ENCODE measurements at regions not wholly inside any gene's neighbourhood (a gene's known extent, or its start where the extent isn't known, plus 50 kb on each side); places are given as distances from the start of the nearest gene placed in this dataset.
"Not testable (repeated sequence)": the region's sequence is repeated elsewhere in the genome, so short reads cannot be mapped to it uniquely, and the experiment has no call there.

DNA sequence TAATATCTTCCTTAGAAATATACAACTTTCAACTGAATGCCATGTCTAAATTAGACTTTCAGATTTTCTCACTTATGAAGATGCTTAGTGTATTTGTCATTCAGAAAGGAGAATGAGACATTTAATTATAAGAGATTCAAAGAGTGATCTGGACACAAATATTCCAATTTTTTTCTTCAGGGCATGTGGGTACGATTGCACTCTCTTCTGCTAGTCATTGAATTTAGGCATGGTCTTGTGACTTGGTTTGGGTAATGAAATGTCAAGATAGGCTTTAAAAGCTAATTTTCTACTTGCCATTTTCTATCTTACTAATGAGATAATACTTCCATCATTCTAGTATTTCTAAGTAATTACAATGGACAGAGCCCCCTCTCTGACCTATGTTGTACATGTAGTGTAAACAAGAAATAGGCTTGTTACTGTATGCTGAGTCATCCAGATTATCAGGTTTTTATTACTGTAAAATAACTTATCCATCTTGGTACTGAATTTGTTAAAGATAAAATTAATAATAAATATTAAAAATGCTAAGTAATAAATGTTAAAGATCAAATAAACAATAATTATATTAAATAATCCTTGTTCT is 770.8 kb upstream of the BCHE start:
- H3K9me3 ChIP-seq = no peaks in the 10 kb centered on the region
- 77 to 91% methylated on average over 1 of the region's 1 CpG for WGBS, 2 donors (ENCODE audit: low coverage in 1 of 2)
- TF ChIP-seq POLR2A (IDR thresholded peaks at IDR 0.05) (no peak), EP300 (IDR thresholded peaks at IDR 0.05) (no peak)

DNA sequence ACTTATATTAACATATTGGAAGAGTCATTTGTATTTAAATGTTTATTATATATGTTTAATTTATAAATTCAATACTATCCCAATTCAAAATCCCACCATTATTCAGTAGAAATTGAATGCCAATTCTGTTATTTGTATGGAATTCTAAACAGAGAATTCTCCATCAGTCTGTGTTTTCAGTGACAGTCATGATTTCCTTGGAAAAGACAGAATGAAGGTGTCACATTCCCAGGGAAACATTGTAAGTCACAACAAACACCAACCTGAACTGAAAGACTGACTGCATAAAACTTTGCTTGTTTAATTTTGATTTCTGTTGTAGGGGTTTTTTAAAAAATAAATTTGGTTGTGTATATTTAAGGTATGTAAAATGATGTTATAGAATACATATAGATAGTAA is 769.8 kb upstream of the BCHE start:
- H3K4me1 ChIP-seq = no peaks in the 10 kb centered on the region
- no peak for ATAC-seq
- no peaks in the 10 kb centered on the region for H3K9me3 ChIP-seq
- TF ChIP-seq, protein P1, sequence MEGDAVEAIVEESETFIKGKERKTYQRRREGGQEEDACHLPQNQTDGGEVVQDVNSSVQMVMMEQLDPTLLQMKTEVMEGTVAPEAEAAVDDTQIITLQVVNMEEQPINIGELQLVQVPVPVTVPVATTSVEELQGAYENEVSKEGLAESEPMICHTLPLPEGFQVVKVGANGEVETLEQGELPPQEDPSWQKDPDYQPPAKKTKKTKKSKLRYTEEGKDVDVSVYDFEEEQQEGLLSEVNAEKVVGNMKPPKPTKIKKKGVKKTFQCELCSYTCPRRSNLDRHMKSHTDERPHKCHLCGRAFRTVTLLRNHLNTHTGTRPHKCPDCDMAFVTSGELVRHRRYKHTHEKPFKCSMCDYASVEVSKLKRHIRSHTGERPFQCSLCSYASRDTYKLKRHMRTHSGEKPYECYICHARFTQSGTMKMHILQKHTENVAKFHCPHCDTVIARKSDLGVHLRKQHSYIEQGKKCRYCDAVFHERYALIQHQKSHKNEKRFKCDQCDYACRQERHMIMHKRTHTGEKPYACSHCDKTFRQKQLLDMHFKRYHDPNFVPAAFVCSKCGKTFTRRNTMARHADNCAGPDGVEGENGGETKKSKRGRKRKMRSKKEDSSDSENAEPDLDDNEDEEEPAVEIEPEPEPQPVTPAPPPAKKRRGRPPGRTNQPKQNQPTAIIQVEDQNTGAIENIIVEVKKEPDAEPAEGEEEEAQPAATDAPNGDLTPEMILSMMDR (IDR thresholded peaks at IDR 0.05) = no peak
- TF ChIP-seq POLR2A (IDR thresholded peaks at IDR 0.05) (no peak), POLR2AphosphoS5 (IDR thresholded peaks at IDR 0.05) (no peak), EP300 (IDR thresholded peaks at IDR 0.05) (no peak)
- no peak overlapping the region for H3K4me3 ChIP-seq
- no peak overlapping the region for H3K27ac ChIP-seq
- no peaks in the 10 kb centered on the region for H3K27me3 ChIP-seq
- no peaks in the 10 kb centered on the region for H3K36me3 ChIP-seq

More for the DNA sequence above, 770.8 kb upstream of the BCHE start:
- H3K4me1 ChIP-seq = no peaks in the 10 kb centered on the region
- H3K4me3 ChIP-seq = no peak overlapping the region
- H3K27ac ChIP-seq = no peak overlapping the region
- ATAC-seq = no peak
- no peaks in the 10 kb centered on the region for H3K27me3 ChIP-seq
- no peaks in the 10 kb centered on the region for H3K36me3 ChIP-seq

DNA sequence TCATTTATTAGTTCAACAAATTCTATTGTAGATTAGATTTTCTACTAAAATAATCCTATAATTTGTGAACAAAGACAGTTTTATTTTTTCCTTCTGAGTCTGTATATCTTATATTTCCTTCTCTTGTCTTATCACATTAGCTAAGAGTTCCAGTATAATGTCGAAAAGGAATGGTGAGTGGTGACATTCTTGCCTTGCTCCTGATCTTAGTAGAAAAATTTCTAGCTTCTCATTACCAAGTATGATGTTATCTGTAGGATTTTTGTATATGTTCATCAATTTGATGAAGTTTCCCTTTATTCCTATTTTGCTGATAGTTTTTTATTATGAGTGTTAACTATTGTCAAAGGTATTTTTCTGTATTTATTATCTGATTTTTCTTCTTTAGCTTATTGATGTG is 756.6 kb upstream of the BCHE start:
- 100% methylated on average over 1 of the region's 1 CpG for WGBS, 2 donors (ENCODE audit: low coverage in 1 of 2)
- Histone ChIP-seq H3K36me3 (no peaks in the 10 kb centered on the region), H3K27ac (no peak overlapping the region), H3K4me3 (no peak overlapping the region), H3K27me3 (no peaks in the 10 kb centered on the region), H3K4me1 (no peaks in the 10 kb centered on the region), H3K9me3 (no peaks in the 10 kb centered on the region)
- no peak for ATAC-seq
- TF ChIP-seq, protein P1 (IDR thresholded peaks at IDR 0.05) = no peak
- TF ChIP-seq POLR2AphosphoS5 (IDR thresholded peaks at IDR 0.05) = no peak
- TF ChIP-seq EP300 (IDR thresholded peaks at IDR 0.05) = no peak
- TF ChIP-seq POLR2A (IDR thresholded peaks at IDR 0.05) = no peak

DNA sequence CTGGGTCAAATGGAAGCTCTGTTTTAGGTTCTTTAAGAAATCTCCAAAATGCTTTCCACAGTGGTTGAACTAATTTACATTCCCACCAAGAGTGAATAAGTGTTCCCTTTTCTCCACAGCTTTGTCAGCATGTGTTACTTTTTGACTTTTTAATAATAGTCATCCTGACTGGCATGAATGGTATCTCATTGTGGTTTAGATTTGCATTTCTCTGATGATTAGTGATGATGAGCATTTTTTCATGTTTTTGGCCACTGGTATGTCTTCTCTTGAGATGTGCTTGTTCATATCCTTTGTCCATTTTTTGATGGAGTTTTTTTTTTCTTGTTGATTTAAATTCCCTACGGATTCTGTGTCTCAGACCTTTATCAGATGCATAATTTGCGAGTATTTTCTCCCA is 745.0 kb upstream of the BCHE start:
- Histone ChIP-seq H3K4me1 (no peaks in the 10 kb centered on the region), H3K27me3 (no peaks in the 10 kb centered on the region), H3K9me3 (no peaks in the 10 kb centered on the region), H3K4me3 (no peak overlapping the region), H3K36me3 (no peaks in the 10 kb centered on the region), H3K27ac (no peak overlapping the region)
- WGBS, 2 donors (ENCODE audit: low coverage in 1 of 2) = 89 to 91% methylated on average over 2 of the region's 2 CpGs
- TF ChIP-seq POLR2A (IDR thresholded peaks at IDR 0.05) (no peak), EP300 (IDR thresholded peaks at IDR 0.05) (no peak), POLR2AphosphoS5 (IDR thresholded peaks at IDR 0.05) (no peak)
- TF ChIP-seq, protein P1 (IDR thresholded peaks at IDR 0.05) = no peak
- no peak for ATAC-seq

DNA sequence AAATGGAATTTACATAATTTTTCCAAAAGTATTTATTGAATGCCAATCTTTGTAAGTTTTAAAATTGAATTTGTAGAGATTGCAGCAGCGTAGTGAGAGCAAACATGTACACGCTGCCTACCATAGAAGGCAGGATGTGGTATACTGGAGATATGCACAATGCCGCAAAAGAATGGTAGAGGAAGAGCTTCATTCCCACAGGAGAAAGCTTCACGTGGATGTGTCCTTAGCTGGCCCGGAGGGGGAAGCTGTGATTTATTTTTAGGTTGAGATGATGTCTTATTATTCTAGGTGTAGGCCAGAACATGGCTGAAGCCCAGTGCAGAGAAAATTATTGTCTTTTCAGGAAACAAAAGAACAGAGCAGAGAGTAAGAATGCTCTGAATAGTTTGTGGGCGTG is 743.3 kb upstream of the BCHE start:
- Histone ChIP-seq H3K36me3 (no peaks in the 10 kb centered on the region), H3K4me1 (no peaks in the 10 kb centered on the region), H3K27ac (no peak overlapping the region), H3K4me3 (no peak overlapping the region), H3K9me3 (no peaks in the 10 kb centered on the region), H3K27me3 (no peaks in the 10 kb centered on the region)
- no peak for TF ChIP-seq EP300 (IDR thresholded peaks at IDR 0.05)
- no peak for ATAC-seq
- WGBS, 2 donors (ENCODE audit: low coverage in 1 of 2) = 69 to 73% methylated on average over 6 of the region's 6 CpGs

DNA sequence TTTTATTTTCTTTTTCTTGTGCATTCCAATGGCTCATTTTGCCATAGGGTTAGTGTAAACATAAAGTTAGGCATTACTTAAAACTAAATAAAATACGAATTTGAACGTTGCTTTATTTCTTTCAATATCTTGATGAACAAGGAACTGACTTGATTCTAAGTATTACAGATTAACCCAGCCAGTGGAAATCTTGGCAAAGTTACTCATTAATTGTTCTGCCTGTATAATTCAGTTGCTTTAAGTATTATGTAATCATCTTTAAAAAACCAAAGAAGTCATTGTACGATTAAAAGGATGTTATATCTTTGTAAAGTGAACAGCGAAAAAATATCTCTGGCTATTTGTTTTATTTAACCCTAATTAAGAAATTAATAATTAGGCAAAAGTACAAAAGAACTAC is 737.9 kb upstream of the BCHE start:
- TF ChIP-seq POLR2A (IDR thresholded peaks at IDR 0.05) (no peak), EP300 (IDR thresholded peaks at IDR 0.05) (no peak), POLR2AphosphoS5 (IDR thresholded peaks at IDR 0.05) (no peak)
- TF ChIP-seq, protein P1 (IDR thresholded peaks at IDR 0.05) = no peak
- Histone ChIP-seq H3K9me3 (no peaks in the 10 kb centered on the region), H3K27me3 (no peaks in the 10 kb centered on the region), H3K4me3 (no peak overlapping the region), H3K36me3 (no peaks in the 10 kb centered on the region), H3K4me1 (no peaks in the 10 kb centered on the region), H3K27ac (no peak overlapping the region)
- 60 to 78% methylated on average over 4 of the region's 4 CpGs for WGBS, 2 donors (ENCODE audit: low coverage in 1 of 2)
- no peak for ATAC-seq

DNA sequence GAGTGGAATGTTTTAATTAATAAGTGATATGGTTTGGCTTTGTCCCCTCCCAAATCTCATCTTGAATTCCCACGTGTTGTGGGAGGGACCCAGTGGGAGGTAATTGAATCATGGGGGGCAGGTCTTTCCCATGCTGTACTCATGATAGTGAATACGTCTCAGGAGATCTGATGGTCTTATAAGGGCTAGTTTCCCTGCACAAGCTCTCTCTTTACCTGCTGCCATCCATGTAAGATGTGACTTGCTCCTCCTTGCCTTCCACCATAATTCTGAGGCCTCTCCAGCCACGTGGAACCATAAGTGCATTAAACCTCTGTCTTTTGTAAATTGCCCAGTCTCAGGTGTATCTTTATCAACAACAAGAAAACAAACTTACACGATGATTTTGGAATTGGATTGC is 734.5 kb upstream of the BCHE start:
- not testable (repeated sequence) for H3K4me3 ChIP-seq, H3K9me3 ChIP-seq, ATAC-seq, H3K4me1 ChIP-seq, H3K27me3 ChIP-seq, H3K27ac ChIP-seq, H3K36me3 ChIP-seq
- 76 to 91% methylated on average over 4 of the region's 4 CpGs for WGBS, 2 donors (ENCODE audit: low coverage in 1 of 2)

Measured in gastroesophageal sphincter (tissue), 4 donors.